Hepatocyte (in vitro differentiated cells): ENCODE measurements at regions not wholly inside any gene's neighbourhood (a gene's known extent, or its start where the extent isn't known, plus 50 kb on each side); places are given as distances from the start of the nearest gene placed in this dataset.

Experiments used
- DNase-seq: peaks from one replicate; pipeline ENCODE4 v3.0.0-alpha.2; 2016; ENCODE audit warnings: low spot score
- H2AFZ ChIP-seq: fragments of 200-600 bp; sonication (generic); 2 replicates; pipeline ENCODE4 v1.6.0; 2016; ENCODE audit warnings: antibody characterized with exemption, mild to moderate bottlenecking
- H3K27ac ChIP-seq: fragments of 200-600 bp; sonication (generic); 2 replicates; pipeline ENCODE4 v1.5.1; 2016; ENCODE audit warnings: mild to moderate bottlenecking
- H3K27me3 ChIP-seq: fragments of 200-600 bp; sonication (generic); 2 replicates; pipeline ENCODE4 v1.6.1; 2016
- H3K36me3 ChIP-seq: fragments of 200-600 bp; sonication (generic); replicated peaks from 2 replicates; pipeline ENCODE4 v1.5.1; 2016; ENCODE audit warnings: low read depth; ENCODE audit not compliant: insufficient read depth
- H3K4me1 ChIP-seq: fragments of 200-600 bp; sonication (generic); 2 replicates; pipeline ENCODE4 v1.5.1; 2016; ENCODE audit warnings: mild to moderate bottlenecking, moderate library complexity; ENCODE audit not compliant: insufficient read depth
- H3K4me2 ChIP-seq: fragments of 200-600 bp; sonication (generic); 2 replicates; pipeline ENCODE4 v1.6.0; 2016
- H3K4me3 ChIP-seq: fragments of 200-600 bp; sonication (generic); 2 replicates; pipeline ENCODE4 v1.5.1; 2016; ENCODE audit warnings: mild to moderate bottlenecking
- H3K79me2 ChIP-seq: fragments of 200-600 bp; sonication (generic); 2 replicates; pipeline ENCODE4 v1.6.0; 2017; ENCODE audit warnings: mild to moderate bottlenecking
- H3K9me2 ChIP-seq: fragments of 200-600 bp; sonication (generic); replicated peaks from 2 replicates; pipeline ENCODE4 v1.6.0; 2017; ENCODE audit warnings: mild to moderate bottlenecking; ENCODE audit not compliant: insufficient read depth
- H3K9me3 ChIP-seq: fragments of 200-600 bp; sonication (generic); 2 replicates; pipeline ENCODE4 v1.5.1; 2016; ENCODE audit warnings: low read depth, mild to moderate bottlenecking
- H4K20me1 ChIP-seq: fragments of 200-600 bp; sonication (generic); 2 replicates; pipeline ENCODE4 v1.6.0; 2016; ENCODE audit warnings: mild to moderate bottlenecking; ENCODE audit not compliant: insufficient read depth, poor library complexity, severe bottlenecking
- CTCF ChIP-seq: fragments of 200-600 bp; sonication (generic); IDR thresholded peaks from 2 replicates; pipeline ENCODE4 v1.5.1; 2016; ENCODE audit warnings: antibody characterized with exemption, mild to moderate bottlenecking; ENCODE audit not compliant: poor library complexity
- EZH2 ChIP-seq: fragments of 200-600 bp; sonication (generic); IDR thresholded peaks from 2 replicates; pipeline ENCODE4 v1.6.1; 2016; ENCODE audit warnings: antibody characterized with exemption, mild to moderate bottlenecking, borderline replicate concordance
- EZH2phosphoT487 ChIP-seq: fragments of 200-600 bp; sonication (generic); IDR thresholded peaks from one replicate; pipeline ENCODE4 v1.6.1; 2018; ENCODE audit warnings: antibody characterized with exemption, mild to moderate bottlenecking, low read depth, moderate library complexity; ENCODE audit not compliant: unreplicated experiment, severe bottlenecking
- WGBS: methylation state at CpG from one replicate; pipeline ENCODE4 v1.1.6; 2016; ENCODE audit warnings: low lambda C conversion rate; ENCODE audit errors: missing lambda C conversion rate; 5-methylcytosine and 5-hydroxymethylcytosine counted together

GRCh38 chr9:18346745-18347144, 127.2 kb upstream of the ADAMTSL1 start:
- Histone ChIP-seq H3K27ac (no peak overlapping the region), H3K36me3 (no peaks in the 10 kb centered on the region), H2AFZ (no peak overlapping the region), H3K4me3 (no peak overlapping the region), H3K27me3 (no peaks in the 10 kb centered on the region), H3K9me3 (no peaks in the 10 kb centered on the region), H3K4me2 (no peak overlapping the region), H3K79me2 (no peaks in the 10 kb centered on the region), H4K20me1 (no peaks in the 10 kb centered on the region), H3K4me1 (no peaks in the 10 kb centered on the region), H3K9me2 (no peaks in the 10 kb centered on the region)
- TF ChIP-seq EZH2 (no peak), CTCF (no peak), EZH2phosphoT487 (no peak)
- WGBS = 89% methylated on average over 3 of the region's 3 CpGs
- DNase-seq = no peak

- WGBS = 83% methylated on average over 2 of the region's 2 CpGs
- no peak overlapping the region for H3K4me2 ChIP-seq
- no peak for DNase-seq
Measured at GRCh38 chr9:18347386-18348082, 126.4 kb upstream of the ADAMTSL1 start.

GRCh38 chr9:18348083-18348475, 125.9 kb upstream of the ADAMTSL1 start:
- H3K4me1 ChIP-seq = no peaks in the 10 kb centered on the region
- no peak overlapping the region for H3K4me2 ChIP-seq
- H3K9me3 ChIP-seq = no peaks in the 10 kb centered on the region
- TF ChIP-seq EZH2phosphoT487 (no peak), CTCF (no peak), EZH2 (no peak)
- no peak for DNase-seq
- H2AFZ ChIP-seq = no peak overlapping the region
- H3K79me2 ChIP-seq = no peaks in the 10 kb centered on the region
- H3K4me3 ChIP-seq = no peak overlapping the region
- H3K36me3 ChIP-seq = no peaks in the 10 kb centered on the region
- 87% methylated on average over 2 of the region's 2 CpGs for WGBS
- H3K27ac ChIP-seq = no peak overlapping the region
- no peaks in the 10 kb centered on the region for H4K20me1 ChIP-seq
- H3K9me2 ChIP-seq = no peaks in the 10 kb centered on the region
- no peaks in the 10 kb centered on the region for H3K27me3 ChIP-seq

More at GRCh38 chr9:18347386-18348082, 126.4 kb upstream of the ADAMTSL1 start:
- Histone ChIP-seq H4K20me1 (no peaks in the 10 kb centered on the region), H3K9me3 (no peaks in the 10 kb centered on the region), H2AFZ (no peak overlapping the region), H3K27me3 (no peaks in the 10 kb centered on the region), H3K4me1 (no peaks in the 10 kb centered on the region), H3K4me3 (no peak overlapping the region), H3K27ac (no peak overlapping the region), H3K79me2 (no peaks in the 10 kb centered on the region), H3K36me3 (no peaks in the 10 kb centered on the region), H3K9me2 (no peaks in the 10 kb centered on the region)
- TF ChIP-seq EZH2phosphoT487 = no peak
- TF ChIP-seq CTCF = no peak
- TF ChIP-seq EZH2 = no peak
